ENCODE measurements at regions not wholly inside any gene's neighbourhood (a gene's known extent, or its start where the extent isn't known, plus 50 kb on each side); places are given as distances from the start of the nearest gene placed in this dataset.

- TF ChIP-seq POLR2A (IDR thresholded peaks at IDR 0.05): no peak
- TF ChIP-seq, protein P1, sequence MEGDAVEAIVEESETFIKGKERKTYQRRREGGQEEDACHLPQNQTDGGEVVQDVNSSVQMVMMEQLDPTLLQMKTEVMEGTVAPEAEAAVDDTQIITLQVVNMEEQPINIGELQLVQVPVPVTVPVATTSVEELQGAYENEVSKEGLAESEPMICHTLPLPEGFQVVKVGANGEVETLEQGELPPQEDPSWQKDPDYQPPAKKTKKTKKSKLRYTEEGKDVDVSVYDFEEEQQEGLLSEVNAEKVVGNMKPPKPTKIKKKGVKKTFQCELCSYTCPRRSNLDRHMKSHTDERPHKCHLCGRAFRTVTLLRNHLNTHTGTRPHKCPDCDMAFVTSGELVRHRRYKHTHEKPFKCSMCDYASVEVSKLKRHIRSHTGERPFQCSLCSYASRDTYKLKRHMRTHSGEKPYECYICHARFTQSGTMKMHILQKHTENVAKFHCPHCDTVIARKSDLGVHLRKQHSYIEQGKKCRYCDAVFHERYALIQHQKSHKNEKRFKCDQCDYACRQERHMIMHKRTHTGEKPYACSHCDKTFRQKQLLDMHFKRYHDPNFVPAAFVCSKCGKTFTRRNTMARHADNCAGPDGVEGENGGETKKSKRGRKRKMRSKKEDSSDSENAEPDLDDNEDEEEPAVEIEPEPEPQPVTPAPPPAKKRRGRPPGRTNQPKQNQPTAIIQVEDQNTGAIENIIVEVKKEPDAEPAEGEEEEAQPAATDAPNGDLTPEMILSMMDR (IDR thresholded peaks at IDR 0.05): no peak
Observed at GRCh38 chr20:6265204-6265904, 142.5 kb upstream of the FERMT1 start.
